Caco-2 (cell line): ENCODE measurements at regions not wholly inside any gene's neighbourhood (a gene's known extent, or its start where the extent isn't known, plus 50 kb on each side); places are given as distances from the start of the nearest gene placed in this dataset.

Experiments used
- BruUV-seq: library from RNA; stranded (reverse); fragments of 400-500 nt; replicated peaks from 2 replicates; lab custom pipeline; 2021; lab: Mats Ljungman, UMichigan
- CTCF ChIA-PET: fragments of 300-600 bp; sonication (Branson Sonifier 250); formaldehyde crosslinking; loops from one replicate; lab custom pipeline; 2022; ENCODE audit warnings: antibody characterized with exemption; lab: Charles Lee
- POLR2A ChIA-PET: fragments of 300-600 bp; sonication (Branson Sonifier 250); formaldehyde crosslinking; loops from one replicate; lab custom pipeline; 2022; ENCODE audit warnings: antibody characterized with exemption; lab: Charles Lee
- DNase-seq, 2 experiments: peaks; one replicate each; pipeline versions ENCODE4 v3.0.0 to v3.0.0-alpha.2; 2020 to 2022
- H3K27me3 ChIP-seq: replicated peaks from 2 replicates; pipeline ENCODE4 v1.6.0; 2011; ENCODE audit warnings: low read length; ENCODE audit not compliant: control insufficient read depth, insufficient read depth
- H3K36me3 ChIP-seq: 2 replicates; pipeline ENCODE4 v1.5.1; 2011; ENCODE audit warnings: low read length; ENCODE audit not compliant: control insufficient read depth, insufficient read depth
- H3K4me1 ChIP-seq: fragments of 250-450 bp; sonication (Bioruptor Pico); 2 replicates; pipeline ENCODE4 v1.5.1; 2020; ENCODE audit warnings: mild to moderate bottlenecking
- H3K4me3 ChIP-seq: 2 replicates; pipeline ENCODE4 v1.5.1; 2011; ENCODE audit warnings: low read depth, mild to moderate bottlenecking, control low read depth, low read length
- H3K9me3 ChIP-seq: fragments of 250-450 bp; sonication (Bioruptor Pico); 2 replicates; pipeline ENCODE4 v1.5.1; 2020; ENCODE audit warnings: mild to moderate bottlenecking, moderate library complexity
- H3K27ac Mint-ChIP-seq: one replicate; pipeline ENCODE4 v1.8.0; 2022; ENCODE audit warnings: mixed read lengths; ENCODE audit not compliant: unreplicated experiment
- H3K27me3 Mint-ChIP-seq: one replicate; pipeline ENCODE4 v1.8.0; 2022; ENCODE audit warnings: mixed read lengths; ENCODE audit not compliant: insufficient read depth, unreplicated experiment
- H3K36me3 Mint-ChIP-seq: one replicate; pipeline ENCODE4 v1.8.0; 2022; ENCODE audit warnings: mild to moderate bottlenecking, mixed read lengths; ENCODE audit not compliant: insufficient read depth, unreplicated experiment
- H3K4me1 Mint-ChIP-seq: one replicate; pipeline ENCODE4 v1.8.0; 2022; ENCODE audit warnings: low read depth, mixed read lengths; ENCODE audit not compliant: unreplicated experiment
- H3K4me3 Mint-ChIP-seq: one replicate; pipeline ENCODE4 v1.8.0; 2022; ENCODE audit warnings: mild to moderate bottlenecking, moderate library complexity, mixed read lengths; ENCODE audit not compliant: unreplicated experiment
- H3K9me3 Mint-ChIP-seq: one replicate; pipeline ENCODE4 v1.8.0; 2022; ENCODE audit warnings: mixed read lengths; ENCODE audit not compliant: unreplicated experiment
- intact Hi-C: fragments of 100-400 bp; cut with micrococcal nuclease; formaldehyde crosslinking; loops from one replicate; pipeline ENCODE4 v1.10.0; 2022; ENCODE audit not compliant: unreplicated experiment
- TF ChIP-seq, protein P1 (sequence below), 2 experiments: fragments of 200-600 bp in 1 of 2; IDR thresholded peaks; 1 replicate in 1 of 2; 2 replicates in 1 of 2; pipeline versions ENCODE4 v1.5.1 to v1.8.0; 2011 to 2022; ENCODE audit warnings: antibody characterized with exemption in 1 of 2, control low read depth in 1 of 2, inconsistent platforms in 1 of 2, low read depth in 1 of 2, low read length in 1 of 2, mild to moderate bottlenecking in 1 of 2, moderate library complexity in 1 of 2; ENCODE audit not compliant: insufficient read depth in 1 of 2, severe bottlenecking in 1 of 2, unreplicated experiment in 1 of 2

- Histone ChIP-seq H3K27me3 (no peaks in the 10 kb centered on the region), H3K9me3 (no peaks in the 10 kb centered on the region), H3K4me1 (peaks cover 8% of the 10 kb centered on the region; the same call in 1 of the 2 replicates), H3K4me3 (no peak overlapping the region), H3K36me3 (no peaks in the 10 kb centered on the region)
- CTCF ChIA-PET, result no interaction called here
- no TSS peak for BruUV-seq
- TF ChIP-seq, protein P1, sequence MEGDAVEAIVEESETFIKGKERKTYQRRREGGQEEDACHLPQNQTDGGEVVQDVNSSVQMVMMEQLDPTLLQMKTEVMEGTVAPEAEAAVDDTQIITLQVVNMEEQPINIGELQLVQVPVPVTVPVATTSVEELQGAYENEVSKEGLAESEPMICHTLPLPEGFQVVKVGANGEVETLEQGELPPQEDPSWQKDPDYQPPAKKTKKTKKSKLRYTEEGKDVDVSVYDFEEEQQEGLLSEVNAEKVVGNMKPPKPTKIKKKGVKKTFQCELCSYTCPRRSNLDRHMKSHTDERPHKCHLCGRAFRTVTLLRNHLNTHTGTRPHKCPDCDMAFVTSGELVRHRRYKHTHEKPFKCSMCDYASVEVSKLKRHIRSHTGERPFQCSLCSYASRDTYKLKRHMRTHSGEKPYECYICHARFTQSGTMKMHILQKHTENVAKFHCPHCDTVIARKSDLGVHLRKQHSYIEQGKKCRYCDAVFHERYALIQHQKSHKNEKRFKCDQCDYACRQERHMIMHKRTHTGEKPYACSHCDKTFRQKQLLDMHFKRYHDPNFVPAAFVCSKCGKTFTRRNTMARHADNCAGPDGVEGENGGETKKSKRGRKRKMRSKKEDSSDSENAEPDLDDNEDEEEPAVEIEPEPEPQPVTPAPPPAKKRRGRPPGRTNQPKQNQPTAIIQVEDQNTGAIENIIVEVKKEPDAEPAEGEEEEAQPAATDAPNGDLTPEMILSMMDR (IDR thresholded peaks at IDR 0.05; ENCODE audit: insufficient read depth in 1 of 2, low read depth in 1 of 2, low read length in 1 of 2, severe bottlenecking in 1 of 2, unreplicated experiment in 1 of 2), result no peak
- intact Hi-C loops, result no loop called here
- H3K4me1 Mint-ChIP-seq, result peaks cover 7% of the 10 kb centered on the region
- no peaks in the 10 kb centered on the region for H3K36me3 Mint-ChIP-seq
- POLR2A ChIA-PET, result no interaction called here
- no peak overlapping the region for H3K4me3 Mint-ChIP-seq
- H3K27ac Mint-ChIP-seq, result no peak overlapping the region
- H3K27me3 Mint-ChIP-seq, result peaks cover 6% of the 10 kb centered on the region
- no peak for DNase-seq
- H3K9me3 Mint-ChIP-seq, result no peaks in the 10 kb centered on the region
These were observed 160.3 kb upstream of the CDYL start for GRCh38 chr6:4615891-4616290.

- Mint-ChIP-seq H3K9me3 (no peaks in the 10 kb centered on the region), H3K4me3 (no peak overlapping the region), H3K4me1 (peaks cover under 1% of the 10 kb centered on the region), H3K27me3 (peaks cover 6% of the 10 kb centered on the region), H3K27ac (no peak overlapping the region), H3K36me3 (no peaks in the 10 kb centered on the region)
- Histone ChIP-seq H3K4me1 (peaks cover 1% of the 10 kb centered on the region; the same call in 1 of the 2 replicates), H3K9me3 (no peaks in the 10 kb centered on the region), H3K36me3 (no peaks in the 10 kb centered on the region), H3K27me3 (no peaks in the 10 kb centered on the region), H3K4me3 (no peak overlapping the region)
- POLR2A ChIA-PET, result interaction anchor here (0.5 kb wide), 1 partner anchor 30 kb away, joined by 4 read pairs; no protein-coding TSS in a partner anchor
- intact Hi-C loops, result no loop called here
- CTCF ChIA-PET, result interaction anchor here (0.7 kb wide), 1 partner anchor 17 kb away, joined by 5 read pairs; no protein-coding TSS in a partner anchor
- TF ChIP-seq, protein P1 (IDR thresholded peaks at IDR 0.05; ENCODE audit: insufficient read depth in 1 of 2, low read depth in 1 of 2, low read length in 1 of 2, severe bottlenecking in 1 of 2, unreplicated experiment in 1 of 2), result no peak
- BruUV-seq, result no TSS peak
- no peak for DNase-seq
These were observed 161.0 kb upstream of the CDYL start for GRCh38 chr6:4615231-4615630.

- intact Hi-C loops, result no loop called here
- Mint-ChIP-seq H3K4me3 (no peak overlapping the region), H3K4me1 (no peaks in the 10 kb centered on the region), H3K36me3 (no peaks in the 10 kb centered on the region), H3K9me3 (no peaks in the 10 kb centered on the region), H3K27ac (no peak overlapping the region), H3K27me3 (peaks cover 6% of the 10 kb centered on the region)
- no peak for DNase-seq
- no peaks in the 10 kb centered on the region for H3K9me3 ChIP-seq
- H3K36me3 ChIP-seq, result no peaks in the 10 kb centered on the region
- no peaks in the 10 kb centered on the region for H3K4me1 ChIP-seq
- ChIA-PET POLR2A (no interaction called here), CTCF (no interaction called here)
- no peaks in the 10 kb centered on the region for H3K27me3 ChIP-seq
- BruUV-seq, result no TSS peak
- no peak overlapping the region for H3K4me3 ChIP-seq
- TF ChIP-seq, protein P1 (IDR thresholded peaks at IDR 0.05; ENCODE audit: insufficient read depth in 1 of 2, low read depth in 1 of 2, low read length in 1 of 2, severe bottlenecking in 1 of 2, unreplicated experiment in 1 of 2), result no peak
These were observed 161.6 kb upstream of the CDYL start for GRCh38 chr6:4614637-4615036.
